Osteoblast (primary cell): ENCODE measurements at regions not wholly inside any gene's neighbourhood (a gene's known extent, or its start where the extent isn't known, plus 50 kb on each side); places are given as distances from the start of the nearest gene placed in this dataset.

Experiments
- DNase-seq: peaks from one replicate; pipeline ENCODE4 v3.0.0; 2011; ENCODE audit warnings: low spot score, mixed read lengths; ENCODE audit not compliant: insufficient read length; ENCODE audit errors: missing footprints
- H2AFZ ChIP-seq: 2 replicates; pipeline ENCODE4 v1.6.0; 2011; ENCODE audit warnings: mild to moderate bottlenecking, low read length
- H3K27ac ChIP-seq: 2 replicates; pipeline ENCODE4 v1.5.1; 2011; ENCODE audit warnings: mild to moderate bottlenecking, low read depth, low read length, moderate library complexity
- H3K27me3 ChIP-seq: 2 replicates; pipeline ENCODE4 v1.6.0; 2012; ENCODE audit warnings: mild to moderate bottlenecking, control low read depth, inconsistent platforms, low read length, moderate library complexity; ENCODE audit not compliant: insufficient read depth
- H3K36me3 ChIP-seq: 2 replicates; pipeline ENCODE4 v1.5.1; 2011; ENCODE audit warnings: mild to moderate bottlenecking, low read length, control low read depth, moderate library complexity; ENCODE audit not compliant: insufficient read depth
- H3K4me1 ChIP-seq: 2 replicates; pipeline ENCODE4 v1.5.1; 2011; ENCODE audit warnings: mild to moderate bottlenecking, low read length, control low read depth, moderate library complexity; ENCODE audit not compliant: insufficient read depth
- H3K4me2 ChIP-seq: 2 replicates; pipeline ENCODE4 v1.6.0; 2011; ENCODE audit warnings: mild to moderate bottlenecking, low read length; ENCODE audit not compliant: insufficient read depth
- H3K4me3 ChIP-seq: fragments of 200-600 bp; sonication (generic); 3 replicates; pipeline ENCODE4 v1.5.1; 2012; ENCODE audit warnings: mild to moderate bottlenecking, low read length, inconsistent platforms; ENCODE audit not compliant: insufficient read depth
- H3K79me2 ChIP-seq: 2 replicates; pipeline ENCODE4 v1.6.0; 2012; ENCODE audit warnings: mild to moderate bottlenecking, low read length, control low read depth, inconsistent platforms; ENCODE audit not compliant: insufficient read depth
- H3K9me3 ChIP-seq: 2 replicates; pipeline ENCODE4 v1.5.1; 2011; ENCODE audit warnings: low read depth, low read length, control low read depth
- H4K20me1 ChIP-seq: 2 replicates; pipeline ENCODE4 v1.6.0; 2012; ENCODE audit warnings: mild to moderate bottlenecking, low read length, control low read depth; ENCODE audit not compliant: insufficient read depth
- TF ChIP-seq, protein P1 (sequence below): IDR thresholded peaks from 2 replicates; pipeline ENCODE4 v1.5.1; 2011; ENCODE audit warnings: mild to moderate bottlenecking, low read depth, low read length, moderate library complexity; ENCODE audit errors: extremely low read depth

DNA sequence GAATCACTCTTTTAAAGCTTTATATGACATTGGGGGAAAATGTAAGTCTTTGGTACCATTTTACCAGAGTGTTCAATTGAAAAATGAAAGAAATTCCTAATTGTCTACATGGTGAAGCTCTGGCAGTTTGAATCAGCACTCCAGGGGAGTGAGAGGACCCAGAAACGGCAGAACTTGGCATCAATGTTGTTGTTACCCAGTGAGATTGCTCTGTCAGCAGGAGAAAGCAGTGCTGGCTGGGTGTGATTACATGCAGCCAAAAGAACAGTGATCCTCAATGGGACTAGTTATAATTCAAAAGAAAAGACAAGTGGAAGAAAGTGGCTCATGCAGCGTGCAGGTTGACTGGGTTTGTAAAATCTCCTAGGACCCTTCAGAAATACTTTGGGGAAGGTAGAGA is 206.4 kb downstream of the PTPRC start:
- no peaks in the 10 kb centered on the region for H3K27me3 ChIP-seq
- no peak overlapping the region for H3K4me2 ChIP-seq
- no peaks in the 10 kb centered on the region for H4K20me1 ChIP-seq
- H3K4me1 ChIP-seq, result no peaks in the 10 kb centered on the region
- H3K4me3 ChIP-seq, result no peak overlapping the region
- H3K9me3 ChIP-seq, result no peaks in the 10 kb centered on the region
- TF ChIP-seq, protein P1, sequence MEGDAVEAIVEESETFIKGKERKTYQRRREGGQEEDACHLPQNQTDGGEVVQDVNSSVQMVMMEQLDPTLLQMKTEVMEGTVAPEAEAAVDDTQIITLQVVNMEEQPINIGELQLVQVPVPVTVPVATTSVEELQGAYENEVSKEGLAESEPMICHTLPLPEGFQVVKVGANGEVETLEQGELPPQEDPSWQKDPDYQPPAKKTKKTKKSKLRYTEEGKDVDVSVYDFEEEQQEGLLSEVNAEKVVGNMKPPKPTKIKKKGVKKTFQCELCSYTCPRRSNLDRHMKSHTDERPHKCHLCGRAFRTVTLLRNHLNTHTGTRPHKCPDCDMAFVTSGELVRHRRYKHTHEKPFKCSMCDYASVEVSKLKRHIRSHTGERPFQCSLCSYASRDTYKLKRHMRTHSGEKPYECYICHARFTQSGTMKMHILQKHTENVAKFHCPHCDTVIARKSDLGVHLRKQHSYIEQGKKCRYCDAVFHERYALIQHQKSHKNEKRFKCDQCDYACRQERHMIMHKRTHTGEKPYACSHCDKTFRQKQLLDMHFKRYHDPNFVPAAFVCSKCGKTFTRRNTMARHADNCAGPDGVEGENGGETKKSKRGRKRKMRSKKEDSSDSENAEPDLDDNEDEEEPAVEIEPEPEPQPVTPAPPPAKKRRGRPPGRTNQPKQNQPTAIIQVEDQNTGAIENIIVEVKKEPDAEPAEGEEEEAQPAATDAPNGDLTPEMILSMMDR, result no peak
- no peak overlapping the region for H3K27ac ChIP-seq
- H3K79me2 ChIP-seq, result no peaks in the 10 kb centered on the region
- H2AFZ ChIP-seq, result no peak overlapping the region
- H3K36me3 ChIP-seq, result peaks cover 30% of the 10 kb centered on the region
- DNase-seq, result no peak

DNA sequence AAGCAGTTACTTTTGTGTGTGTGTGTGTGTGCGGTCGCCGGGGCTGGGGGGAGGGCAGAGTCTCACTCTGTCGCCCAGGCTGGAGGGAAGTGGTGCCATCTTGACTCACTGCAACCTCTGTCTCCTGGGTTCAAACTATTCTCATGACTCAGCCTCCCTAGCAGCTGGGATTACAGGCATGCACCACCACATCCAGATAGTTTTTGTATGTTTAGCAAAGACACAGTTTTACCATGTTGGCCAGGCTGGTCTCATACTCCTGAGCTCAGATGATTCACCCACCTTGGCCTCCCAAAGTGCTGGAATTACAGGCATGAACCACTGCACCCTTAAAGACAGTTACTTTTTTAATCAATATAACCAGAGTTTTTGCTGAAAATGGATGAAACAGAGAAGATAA is 207.0 kb downstream of the PTPRC start:
- TF ChIP-seq, protein P1, result no peak
- H3K27me3 ChIP-seq, result no peaks in the 10 kb centered on the region
- H4K20me1 ChIP-seq, result no peaks in the 10 kb centered on the region
- H2AFZ ChIP-seq, result no peak overlapping the region
- no peak overlapping the region for H3K4me3 ChIP-seq
- no peak overlapping the region for H3K27ac ChIP-seq
- H3K36me3 ChIP-seq, result peaks cover 30% of the 10 kb centered on the region
- no peak for DNase-seq
- no peaks in the 10 kb centered on the region for H3K4me1 ChIP-seq
- no peaks in the 10 kb centered on the region for H3K9me3 ChIP-seq
- no peak overlapping the region for H3K4me2 ChIP-seq
- no peaks in the 10 kb centered on the region for H3K79me2 ChIP-seq

DNA sequence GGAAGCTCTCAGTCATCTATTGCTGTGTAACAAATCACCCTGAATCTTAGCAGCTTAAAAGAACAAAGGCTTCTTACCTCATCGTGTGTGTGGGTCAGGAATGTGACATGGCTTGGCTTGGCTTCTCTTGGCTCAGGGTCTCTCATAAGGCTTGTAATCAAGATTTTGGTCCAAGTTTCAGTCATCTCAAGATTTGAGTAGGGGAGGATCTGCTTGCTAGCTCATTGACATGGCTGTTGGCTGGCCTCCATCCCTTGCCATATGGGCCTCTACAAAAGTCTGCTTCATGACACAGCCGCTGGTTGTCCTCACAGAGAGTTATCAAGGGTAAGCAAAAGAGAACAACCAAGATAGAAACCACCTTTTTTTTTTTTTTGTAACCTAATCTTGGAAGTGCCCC is 207.7 kb downstream of the PTPRC start:
- H3K4me3 ChIP-seq, result no peak overlapping the region
- no peak overlapping the region for H3K27ac ChIP-seq
- TF ChIP-seq, protein P1, result no peak
- no peaks in the 10 kb centered on the region for H3K4me1 ChIP-seq
- peaks cover 30% of the 10 kb centered on the region for H3K36me3 ChIP-seq
- no peak for DNase-seq
- H3K79me2 ChIP-seq, result no peaks in the 10 kb centered on the region
- no peak overlapping the region for H2AFZ ChIP-seq
- no peaks in the 10 kb centered on the region for H4K20me1 ChIP-seq
- no peaks in the 10 kb centered on the region for H3K27me3 ChIP-seq
- no peaks in the 10 kb centered on the region for H3K9me3 ChIP-seq
- no peak overlapping the region for H3K4me2 ChIP-seq

DNA sequence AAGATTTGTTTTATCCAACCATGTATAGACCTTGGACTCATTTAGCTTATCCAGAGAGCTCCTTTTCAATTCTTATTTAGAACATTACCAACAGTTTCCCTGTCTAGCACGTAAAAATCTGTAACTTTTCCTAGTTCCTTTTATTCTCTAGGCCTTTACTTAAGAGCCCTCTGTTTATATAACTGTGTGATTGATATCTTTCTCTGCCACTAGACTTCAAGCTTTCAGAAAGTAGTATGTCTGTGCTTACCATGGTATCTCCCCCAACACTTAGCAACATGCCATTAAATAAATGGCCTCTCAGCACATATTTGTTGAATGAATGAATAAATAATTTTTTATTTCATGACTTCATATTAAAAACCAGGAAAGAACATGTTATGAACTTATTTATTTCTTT is 209.4 kb downstream of the PTPRC start:
- DNase-seq, result no peak
- Histone ChIP-seq H3K4me2 (no peak overlapping the region), H3K4me3 (no peak overlapping the region), H3K27me3 (no peaks in the 10 kb centered on the region), H3K36me3 (peaks cover 26% of the 10 kb centered on the region), H4K20me1 (no peaks in the 10 kb centered on the region), H3K9me3 (no peaks in the 10 kb centered on the region), H3K27ac (no peak overlapping the region), H3K4me1 (no peaks in the 10 kb centered on the region), H2AFZ (no peak overlapping the region), H3K79me2 (peaks cover 2% of the 10 kb centered on the region)
- TF ChIP-seq, protein P1, result no peak
